ENCODE measurements at regions not wholly inside any gene's neighbourhood (a gene's known extent, or its start where the extent isn't known, plus 50 kb on each side); places are given as distances from the start of the nearest gene placed in this dataset.

DNA sequence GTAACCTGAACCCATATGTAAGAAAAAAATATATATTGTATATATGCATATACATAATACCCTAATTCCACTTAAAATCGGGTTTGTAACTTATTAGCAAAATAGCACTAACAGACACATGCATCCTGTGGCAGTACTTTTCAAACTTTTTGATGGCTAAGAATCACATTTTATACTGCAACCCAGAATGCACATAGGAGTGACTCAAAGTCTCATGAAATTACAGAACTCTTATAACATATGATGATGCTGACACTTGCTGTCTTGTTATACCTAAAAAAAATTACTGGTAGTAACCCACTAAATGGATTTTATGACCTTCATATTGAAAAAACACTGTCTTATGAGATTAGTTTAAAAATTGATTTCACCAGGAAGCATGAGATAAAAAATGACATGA is 152.4 kb upstream of the FRMD4B start:
- Histone ChIP-seq H3K79me2 (ENCODE audit: insufficient read depth, low read length) (no peaks in the 10 kb centered on the region), H3K27ac (ENCODE audit: low read depth, low read length) (no peak overlapping the region), H3K36me3 (ENCODE audit: insufficient read depth, low read length) (no peaks in the 10 kb centered on the region), H3K4me3 (ENCODE audit: insufficient read depth, low read length) (no peak overlapping the region), H3K9me3 (ENCODE audit: low read depth, low read length) (no peaks in the 10 kb centered on the region), H3K27me3 (ENCODE audit: insufficient read depth, low read length) (peaks cover 14% of the 10 kb centered on the region), H3K4me2 (ENCODE audit: insufficient read depth, low read length) (no peak overlapping the region), H2AFZ (ENCODE audit: low read length) (no peak overlapping the region), H3K4me1 (ENCODE audit: insufficient read depth, low read length) (no peaks in the 10 kb centered on the region), H4K20me1 (ENCODE audit: insufficient read depth, low read length) (no peaks in the 10 kb centered on the region)
- no peak for DNase-seq (ENCODE audit: insufficient read length, low spot score, missing footprints)
- TF ChIP-seq, protein P1, sequence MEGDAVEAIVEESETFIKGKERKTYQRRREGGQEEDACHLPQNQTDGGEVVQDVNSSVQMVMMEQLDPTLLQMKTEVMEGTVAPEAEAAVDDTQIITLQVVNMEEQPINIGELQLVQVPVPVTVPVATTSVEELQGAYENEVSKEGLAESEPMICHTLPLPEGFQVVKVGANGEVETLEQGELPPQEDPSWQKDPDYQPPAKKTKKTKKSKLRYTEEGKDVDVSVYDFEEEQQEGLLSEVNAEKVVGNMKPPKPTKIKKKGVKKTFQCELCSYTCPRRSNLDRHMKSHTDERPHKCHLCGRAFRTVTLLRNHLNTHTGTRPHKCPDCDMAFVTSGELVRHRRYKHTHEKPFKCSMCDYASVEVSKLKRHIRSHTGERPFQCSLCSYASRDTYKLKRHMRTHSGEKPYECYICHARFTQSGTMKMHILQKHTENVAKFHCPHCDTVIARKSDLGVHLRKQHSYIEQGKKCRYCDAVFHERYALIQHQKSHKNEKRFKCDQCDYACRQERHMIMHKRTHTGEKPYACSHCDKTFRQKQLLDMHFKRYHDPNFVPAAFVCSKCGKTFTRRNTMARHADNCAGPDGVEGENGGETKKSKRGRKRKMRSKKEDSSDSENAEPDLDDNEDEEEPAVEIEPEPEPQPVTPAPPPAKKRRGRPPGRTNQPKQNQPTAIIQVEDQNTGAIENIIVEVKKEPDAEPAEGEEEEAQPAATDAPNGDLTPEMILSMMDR (IDR thresholded peaks at IDR 0.05; ENCODE audit: extremely low read depth, low read depth, low read length) = no peak

DNA sequence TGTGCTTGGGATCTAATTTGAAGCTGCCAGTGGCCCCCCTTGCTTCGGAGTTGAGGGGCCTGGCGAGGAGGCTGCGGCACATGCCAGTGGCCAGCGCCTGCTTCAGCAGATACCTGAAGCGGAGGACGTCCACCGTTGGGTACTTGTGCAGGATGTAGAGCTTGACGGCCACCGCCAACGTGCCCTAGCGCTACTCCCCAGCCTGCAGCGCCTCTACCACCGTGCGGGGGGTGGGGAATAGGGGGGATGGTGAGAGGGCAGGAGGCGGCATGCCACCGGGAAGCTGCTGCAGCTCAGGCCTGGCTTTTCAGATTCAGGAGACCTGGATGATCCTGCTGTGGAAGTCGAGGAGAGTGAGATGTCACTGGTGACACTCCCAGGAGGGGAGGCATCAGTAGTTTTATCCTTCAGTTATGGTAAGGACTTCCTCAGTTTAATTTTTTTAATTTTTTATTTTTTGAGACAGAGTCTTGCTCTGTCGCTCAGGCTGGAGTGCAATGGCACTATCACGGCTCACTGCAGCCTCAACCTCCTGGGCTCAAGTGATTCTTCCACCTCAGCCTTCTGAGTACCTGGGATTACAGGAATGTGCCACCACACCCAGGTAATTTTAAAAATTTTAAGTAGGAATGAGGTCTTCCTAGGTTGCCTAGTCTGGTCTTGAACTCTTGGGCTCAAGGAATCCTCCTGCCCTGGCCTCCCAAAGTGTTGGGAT is 150.6 kb upstream of the FRMD4B start:
- TF ChIP-seq, protein P1 (IDR thresholded peaks at IDR 0.05; ENCODE audit: extremely low read depth, low read depth, low read length) = no peak
- H4K20me1 ChIP-seq (ENCODE audit: insufficient read depth, low read length) = no peaks in the 10 kb centered on the region
- H2AFZ ChIP-seq (ENCODE audit: low read length) = no peak overlapping the region
- no peaks in the 10 kb centered on the region for H3K36me3 ChIP-seq (ENCODE audit: insufficient read depth, low read length)
- H3K4me2 ChIP-seq (ENCODE audit: insufficient read depth, low read length) = no peak overlapping the region
- H3K27me3 ChIP-seq (ENCODE audit: insufficient read depth, low read length) = peaks cover 9% of the 10 kb centered on the region
- DNase-seq (ENCODE audit: insufficient read length, low spot score, missing footprints) = no peak
- no peaks in the 10 kb centered on the region for H3K4me1 ChIP-seq (ENCODE audit: insufficient read depth, low read length)
- no peaks in the 10 kb centered on the region for H3K9me3 ChIP-seq (ENCODE audit: low read depth, low read length)
- no peak overlapping the region for H3K27ac ChIP-seq (ENCODE audit: low read depth, low read length)
- H3K79me2 ChIP-seq (ENCODE audit: insufficient read depth, low read length) = no peaks in the 10 kb centered on the region
- no peak overlapping the region for H3K4me3 ChIP-seq (ENCODE audit: insufficient read depth, low read length)

DNA sequence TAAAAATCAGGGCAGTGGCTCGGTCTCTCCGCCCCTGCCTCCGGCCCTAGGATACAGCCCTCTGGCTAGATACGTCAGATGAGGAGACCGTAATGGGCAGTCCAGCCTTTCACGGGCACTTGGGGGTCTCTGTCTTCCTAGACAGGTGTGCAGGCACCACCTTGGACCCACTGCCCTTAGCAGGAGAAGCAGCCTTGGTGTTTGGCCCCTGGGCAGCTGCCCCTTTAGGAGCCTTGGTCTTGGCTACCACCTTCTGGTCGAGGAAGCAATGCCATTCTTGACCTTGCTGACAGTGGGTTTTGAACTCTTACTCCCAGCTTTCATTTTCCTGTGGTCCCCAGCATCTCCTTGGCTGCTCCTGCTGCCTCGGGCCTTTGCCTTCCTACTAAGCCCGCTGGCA is 149.7 kb upstream of the FRMD4B start:
- no peak overlapping the region for H3K4me2 ChIP-seq (ENCODE audit: insufficient read depth, low read length)
- TF ChIP-seq, protein P1 (IDR thresholded peaks at IDR 0.05; ENCODE audit: extremely low read depth, low read depth, low read length) = no peak
- no peaks in the 10 kb centered on the region for H3K36me3 ChIP-seq (ENCODE audit: insufficient read depth, low read length)
- no peaks in the 10 kb centered on the region for H3K79me2 ChIP-seq (ENCODE audit: insufficient read depth, low read length)
- H3K4me1 ChIP-seq (ENCODE audit: insufficient read depth, low read length) = no peaks in the 10 kb centered on the region
- no peak overlapping the region for H3K4me3 ChIP-seq (ENCODE audit: insufficient read depth, low read length)
- no peak for DNase-seq (ENCODE audit: insufficient read length, low spot score, missing footprints)
- no peak overlapping the region for H2AFZ ChIP-seq (ENCODE audit: low read length)
- peaks cover under 1% of the 10 kb centered on the region for H3K27me3 ChIP-seq (ENCODE audit: insufficient read depth, low read length)
- H4K20me1 ChIP-seq (ENCODE audit: insufficient read depth, low read length) = no peaks in the 10 kb centered on the region
- no peaks in the 10 kb centered on the region for H3K9me3 ChIP-seq (ENCODE audit: low read depth, low read length)
- no peak overlapping the region for H3K27ac ChIP-seq (ENCODE audit: low read depth, low read length)

DNA sequence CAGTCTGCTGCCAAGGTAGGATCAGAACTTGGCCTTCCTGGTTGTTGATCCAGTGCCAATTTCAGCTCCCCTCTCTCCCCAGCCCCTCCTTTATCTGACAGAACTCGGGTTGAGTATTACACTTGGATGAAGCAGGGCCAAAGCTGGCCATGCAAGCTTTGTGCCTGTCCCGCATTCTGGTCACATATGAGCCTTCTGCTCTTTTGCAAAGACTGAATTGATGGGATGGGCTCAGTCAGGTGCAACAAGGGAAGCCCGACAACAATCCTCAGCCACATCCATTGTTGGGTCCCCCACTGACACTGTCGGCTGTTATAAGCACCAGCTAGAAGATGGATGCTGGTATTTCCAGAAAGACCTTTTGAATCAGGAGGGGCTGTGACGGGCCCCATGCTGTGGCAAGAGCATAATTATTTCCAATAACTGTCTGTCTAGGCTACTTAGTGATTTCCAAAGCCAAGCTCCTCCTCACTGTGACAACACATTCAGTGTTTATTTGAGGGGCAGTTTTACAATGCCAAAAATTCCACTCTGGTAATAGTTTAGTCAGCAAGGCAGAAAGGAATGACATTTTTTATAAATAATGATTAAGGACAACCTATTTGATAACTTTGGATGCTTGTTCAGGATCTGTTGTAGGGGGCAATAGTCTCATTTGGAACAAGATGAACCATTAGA is 146.8 kb upstream of the FRMD4B start:
- H3K27ac ChIP-seq (ENCODE audit: low read depth, low read length) = no peak overlapping the region
- H3K9me3 ChIP-seq (ENCODE audit: low read depth, low read length) = no peaks in the 10 kb centered on the region
- DNase-seq (ENCODE audit: insufficient read length, low spot score, missing footprints) = no peak
- H3K36me3 ChIP-seq (ENCODE audit: insufficient read depth, low read length) = no peaks in the 10 kb centered on the region
- no peaks in the 10 kb centered on the region for H3K79me2 ChIP-seq (ENCODE audit: insufficient read depth, low read length)
- no peaks in the 10 kb centered on the region for H3K27me3 ChIP-seq (ENCODE audit: insufficient read depth, low read length)
- H3K4me1 ChIP-seq (ENCODE audit: insufficient read depth, low read length) = no peaks in the 10 kb centered on the region
- TF ChIP-seq, protein P1 (IDR thresholded peaks at IDR 0.05; ENCODE audit: extremely low read depth, low read depth, low read length) = no peak
- H2AFZ ChIP-seq (ENCODE audit: low read length) = no peak overlapping the region
- H3K4me3 ChIP-seq (ENCODE audit: insufficient read depth, low read length) = no peak overlapping the region
- no peak overlapping the region for H3K4me2 ChIP-seq (ENCODE audit: insufficient read depth, low read length)
- no peaks in the 10 kb centered on the region for H4K20me1 ChIP-seq (ENCODE audit: insufficient read depth, low read length)

Data from osteoblast (primary cell).